ENCODE measurements at regions not wholly inside any gene's neighbourhood (a gene's known extent, or its start where the extent isn't known, plus 50 kb on each side); places are given as distances from the start of the nearest gene placed in this dataset.

DNA sequence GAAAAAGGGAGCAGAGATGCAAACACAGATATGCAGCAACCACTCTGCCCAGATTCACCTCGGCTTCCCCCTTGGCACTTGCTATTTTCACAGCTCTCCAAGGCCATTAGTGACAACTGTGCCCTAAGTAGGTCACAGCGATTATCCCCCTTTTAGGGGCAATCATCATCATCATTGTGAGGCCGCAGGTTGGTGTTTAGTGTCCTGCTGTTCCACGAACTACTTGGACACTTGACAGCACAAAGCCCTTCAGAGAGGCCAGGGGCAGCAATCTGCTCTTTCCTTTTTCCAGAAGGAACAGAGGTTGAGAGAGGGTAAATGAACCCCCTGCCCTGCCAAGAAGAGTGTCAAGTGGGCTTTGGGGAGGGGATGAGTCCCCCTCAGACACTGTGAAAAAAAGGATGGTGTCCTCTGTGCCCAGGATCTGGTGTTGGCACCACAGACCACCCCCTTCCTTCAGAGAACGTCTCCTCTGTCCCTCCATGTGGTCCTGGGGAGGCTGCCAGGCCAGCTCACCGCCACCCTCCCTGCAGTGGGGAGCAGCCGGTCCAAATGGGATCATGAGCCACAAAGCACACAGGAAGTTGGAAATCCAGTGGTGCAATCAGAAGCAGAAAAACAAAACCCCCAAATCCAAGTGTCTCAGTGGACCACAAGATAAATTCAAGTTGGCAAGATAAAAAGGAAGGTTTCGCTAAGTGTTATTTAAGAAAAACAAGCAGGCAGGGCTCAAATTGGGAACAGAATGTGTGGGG lies 78.4 kb upstream of the MED9 start:
- DNase-seq: no peak

DNA sequence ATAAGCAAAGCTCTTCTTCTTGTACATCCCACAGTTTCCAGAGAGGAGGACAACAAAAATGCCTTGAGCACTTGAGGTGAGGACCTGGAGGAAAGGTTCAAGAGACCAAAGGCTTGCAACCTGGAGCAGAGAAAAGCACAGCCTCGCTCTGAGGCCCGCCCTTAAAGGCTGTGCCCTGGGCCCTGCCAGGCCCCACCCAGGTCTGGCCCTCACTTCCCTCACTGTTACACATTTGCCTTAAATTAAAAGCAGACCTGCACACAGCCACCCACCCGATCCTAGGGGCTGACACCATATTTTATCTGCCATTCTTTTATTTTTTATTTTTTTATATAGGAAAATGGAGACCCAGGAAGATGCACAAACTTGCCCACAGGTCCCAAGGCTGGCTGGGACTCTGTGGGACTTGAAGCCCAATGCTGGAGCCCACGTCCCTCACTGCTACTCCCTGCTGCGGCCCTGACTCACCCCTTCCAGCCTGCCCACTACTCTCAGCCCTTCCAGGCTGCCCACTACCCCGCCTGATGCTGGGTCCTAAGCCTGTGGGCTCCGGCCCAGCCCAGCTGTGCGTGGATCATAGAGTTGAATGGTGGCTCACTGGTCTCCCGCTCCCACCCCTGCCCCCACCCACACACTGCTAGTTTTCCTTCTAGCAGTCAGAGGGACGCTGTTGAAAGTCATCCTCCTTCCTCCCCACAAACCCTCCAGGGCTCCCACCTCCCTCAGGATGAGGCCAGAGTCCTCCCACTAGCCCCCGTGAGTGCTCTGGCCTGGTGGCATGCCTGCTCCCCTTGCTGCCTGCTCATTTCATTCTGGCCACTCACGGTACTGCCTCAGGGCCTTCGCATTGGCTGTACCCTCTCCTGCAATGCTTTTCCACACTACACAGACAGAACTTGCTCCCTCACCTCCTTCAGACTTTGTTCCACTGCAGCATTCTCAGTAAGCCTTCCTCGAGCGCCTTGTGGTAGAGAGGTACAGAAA lies 77.6 kb upstream of the MED9 start:
- no peak for DNase-seq

DNA sequence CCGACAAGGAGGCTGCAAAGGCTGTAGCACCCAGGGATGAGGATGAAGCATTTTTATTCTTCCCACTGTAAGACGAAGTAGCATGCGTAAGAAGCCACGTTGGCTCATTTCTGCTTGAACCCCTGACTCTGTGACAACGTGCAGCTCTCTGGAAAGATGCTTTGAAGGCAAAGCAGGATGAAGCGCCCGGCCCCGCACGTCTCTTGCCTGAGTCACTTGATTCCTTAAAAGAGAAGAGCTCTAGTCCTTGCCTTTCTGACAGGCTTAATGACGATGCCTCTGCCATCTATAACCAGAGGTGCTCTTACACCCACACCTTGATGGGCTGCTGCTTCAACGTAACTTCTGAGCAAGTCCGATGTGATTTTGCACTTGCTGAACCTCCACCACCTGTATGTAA lies 76.7 kb upstream of the MED9 start:
- DNase-seq: no peak

DNA sequence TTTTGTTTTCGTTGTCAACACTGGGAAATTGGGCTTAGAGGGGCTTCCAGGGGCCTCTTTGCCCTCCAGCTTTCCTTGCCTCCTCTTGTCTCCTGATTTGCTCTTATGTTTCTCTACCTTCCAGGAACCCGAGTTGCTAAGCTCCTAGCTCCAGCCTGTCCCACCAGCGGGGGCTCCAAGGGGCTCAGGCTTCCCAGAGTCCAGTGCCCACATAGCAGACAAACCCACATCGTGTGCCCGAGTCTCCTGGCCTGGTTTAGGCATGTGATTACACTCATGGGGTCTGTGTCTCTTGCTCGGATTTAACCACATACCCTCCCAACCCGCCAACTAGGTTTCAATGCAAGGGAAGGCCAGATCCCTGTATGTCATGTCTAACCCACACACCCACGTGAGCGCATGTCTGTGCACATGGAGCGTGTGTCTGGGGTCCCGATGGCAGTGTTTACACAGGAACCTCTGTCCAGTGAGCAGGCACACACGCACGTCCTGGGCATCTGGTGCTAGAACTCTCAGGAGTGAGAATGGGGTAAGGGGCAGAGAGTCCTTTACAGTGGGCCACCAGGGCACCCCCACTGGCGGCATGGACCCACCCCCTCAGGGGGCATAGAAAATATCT lies 76.1 kb upstream of the MED9 start:
- no peak for DNase-seq

DNA sequence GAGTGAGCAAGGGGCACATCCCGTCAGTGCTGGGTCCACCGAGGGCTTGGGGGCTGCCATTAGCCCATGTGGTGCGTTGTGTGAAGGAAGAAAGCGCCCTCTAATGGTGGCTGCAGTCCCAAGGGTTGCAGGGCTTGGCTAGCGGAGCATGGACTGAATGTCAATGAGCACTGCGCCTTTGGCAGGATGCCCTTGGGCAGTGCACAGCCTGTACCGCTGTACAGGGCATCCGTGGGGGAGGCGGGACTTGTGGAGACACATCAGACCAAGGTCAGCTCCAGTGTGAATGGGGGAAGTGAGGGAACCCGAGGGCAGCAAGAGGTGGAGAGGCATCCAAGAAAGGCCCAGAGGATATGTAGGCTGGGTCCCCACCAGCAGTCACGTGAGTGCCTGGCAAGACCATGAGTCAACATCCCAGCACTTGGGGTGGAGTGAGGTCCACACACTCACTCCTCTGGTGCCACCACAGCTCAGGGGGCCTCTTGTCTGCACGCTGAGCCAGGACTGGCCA lies 75.5 kb upstream of the MED9 start:
- no peak for DNase-seq

DNA sequence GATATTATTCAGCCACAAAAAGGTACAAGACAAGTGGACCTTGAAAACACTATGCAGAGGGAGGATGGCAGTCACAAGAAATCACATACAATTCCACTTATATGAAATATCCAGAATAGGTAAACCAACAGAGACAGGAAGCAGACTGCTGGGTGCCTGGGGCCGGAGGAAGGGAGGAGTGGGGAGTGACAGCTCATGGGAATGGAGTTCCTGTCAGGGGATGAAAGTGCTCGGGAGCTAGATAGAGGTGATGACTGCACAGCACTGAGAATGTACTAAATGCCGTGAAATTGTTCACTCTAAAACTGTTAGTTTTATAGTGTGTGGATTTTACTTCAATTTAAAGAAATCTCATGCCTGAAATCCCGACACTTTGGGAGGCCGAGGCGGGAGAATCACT lies 74.2 kb upstream of the MED9 start:
- no peak for DNase-seq

DNA sequence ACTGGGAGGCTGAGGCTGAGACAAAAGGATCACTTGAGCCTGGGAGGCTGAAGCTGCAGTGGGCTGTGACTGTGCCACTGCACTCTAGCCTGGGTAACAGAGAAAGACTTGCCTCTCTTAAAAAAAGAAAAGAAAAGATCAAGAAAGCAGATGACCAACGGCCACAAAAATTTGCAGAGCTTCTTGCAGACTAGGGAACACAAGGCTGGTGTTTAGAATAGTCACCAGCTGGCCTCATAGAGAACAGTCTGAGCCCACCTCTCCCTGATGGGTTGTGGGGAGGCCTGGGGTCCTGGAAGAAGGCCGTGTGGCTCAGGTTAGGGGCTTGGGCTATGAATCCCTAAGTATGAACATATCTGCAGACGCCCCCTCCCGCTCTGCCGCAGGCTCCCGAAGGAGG lies 73.7 kb upstream of the MED9 start:
- no peak for DNase-seq

DNA sequence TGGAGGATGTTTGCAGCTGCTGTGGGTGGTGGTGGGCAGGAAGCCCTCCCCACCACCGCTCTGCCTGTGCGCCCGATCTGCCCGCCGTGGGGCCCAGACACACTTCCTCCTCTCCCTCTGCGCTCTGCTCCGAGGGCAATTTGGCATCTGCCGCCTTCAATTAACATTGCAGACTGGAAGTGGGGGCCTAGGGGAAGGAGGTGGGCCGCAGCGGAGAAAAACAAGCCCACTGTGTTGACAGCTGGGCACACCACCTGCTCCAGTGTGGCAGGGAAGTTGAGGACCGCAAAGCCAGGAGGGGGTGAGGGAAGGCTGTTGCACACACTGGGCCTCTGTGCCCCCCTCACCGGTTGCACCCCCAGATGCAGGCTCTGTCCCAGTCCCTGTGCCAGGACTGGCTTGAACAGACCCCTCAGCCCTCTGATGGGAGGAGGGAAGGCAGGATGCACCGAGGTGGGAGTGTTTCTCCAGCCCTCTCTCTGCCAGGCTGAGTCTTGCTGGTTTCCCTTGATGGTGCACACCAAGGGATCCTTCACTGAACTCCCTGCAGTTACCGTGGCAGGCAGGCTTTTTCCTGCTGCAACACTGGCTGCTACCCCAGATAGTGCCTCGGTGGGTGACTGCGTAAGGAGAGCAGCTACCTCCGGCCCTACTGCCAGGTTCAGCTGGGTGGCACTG lies 72.8 kb upstream of the MED9 start:
- peak; percentile 33 to 49 for DNase-seq

DNA sequence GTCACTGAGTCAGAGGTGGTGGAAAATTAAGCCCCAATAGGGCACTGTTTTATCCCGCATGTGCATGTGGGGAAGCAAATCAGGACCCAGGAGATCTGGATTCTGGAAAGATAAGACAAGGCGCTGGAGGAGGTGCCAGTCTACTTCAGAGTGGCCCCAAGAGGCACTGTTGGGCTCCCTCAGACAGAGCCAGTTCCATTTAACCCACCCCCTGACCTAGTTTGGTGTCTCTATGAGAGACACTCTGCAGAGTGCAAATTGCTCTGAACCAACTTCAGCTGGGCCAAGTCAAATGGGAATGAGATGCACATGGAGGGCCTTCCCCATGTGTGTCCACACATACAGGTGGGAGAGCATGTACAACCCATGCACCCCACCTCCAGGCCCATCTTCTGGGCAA lies 71.1 kb upstream of the MED9 start:
- DNase-seq: no peak

DNA sequence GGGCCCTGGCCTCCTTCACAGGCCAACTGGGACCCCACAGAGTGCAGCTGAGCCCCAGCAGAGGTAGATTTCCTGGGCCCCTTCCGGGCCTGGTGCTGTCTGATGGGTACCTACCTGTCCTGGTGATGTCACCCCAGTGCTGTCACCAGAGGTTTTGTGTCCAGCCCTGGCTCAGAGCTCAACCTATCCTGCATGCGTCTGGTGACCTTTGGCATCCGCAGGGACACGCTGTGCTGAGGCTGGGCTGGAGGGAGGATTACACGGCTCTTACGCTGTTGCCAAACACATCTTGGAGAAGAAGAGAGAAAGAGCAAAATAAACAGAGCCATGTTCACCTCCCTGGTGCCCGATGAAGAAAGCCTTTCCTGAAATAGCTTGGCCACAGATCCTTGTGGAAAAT lies 70.6 kb upstream of the MED9 start:
- DNase-seq: no peak

DNA sequence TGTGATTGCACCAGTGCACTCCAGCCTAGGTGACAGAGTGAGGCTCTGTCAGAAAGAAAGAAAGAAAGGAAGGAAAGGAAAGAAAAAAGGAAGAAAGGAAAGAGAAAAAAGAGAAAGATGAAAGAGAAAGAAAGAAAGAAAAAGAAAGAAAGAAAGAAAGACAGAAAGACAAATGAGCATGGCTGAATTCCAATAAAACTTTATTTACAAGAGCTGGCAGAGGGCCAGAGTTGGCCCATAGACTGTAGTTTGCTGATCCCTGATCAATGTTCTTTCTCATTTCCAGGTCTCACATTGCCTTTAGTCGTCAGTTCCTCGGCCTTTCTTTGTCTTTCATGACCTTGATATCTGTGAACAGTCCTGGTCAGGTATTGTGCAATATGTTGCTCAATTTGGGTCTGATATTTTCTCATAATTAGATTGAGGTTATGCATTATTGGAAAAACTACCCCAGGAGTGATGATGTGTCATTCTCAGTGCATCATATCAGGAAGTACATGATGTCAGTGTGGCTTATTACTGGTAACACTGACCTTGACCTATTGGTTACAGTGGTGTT lies 68.5 kb upstream of the MED9 start:
- no peak for DNase-seq

DNA sequence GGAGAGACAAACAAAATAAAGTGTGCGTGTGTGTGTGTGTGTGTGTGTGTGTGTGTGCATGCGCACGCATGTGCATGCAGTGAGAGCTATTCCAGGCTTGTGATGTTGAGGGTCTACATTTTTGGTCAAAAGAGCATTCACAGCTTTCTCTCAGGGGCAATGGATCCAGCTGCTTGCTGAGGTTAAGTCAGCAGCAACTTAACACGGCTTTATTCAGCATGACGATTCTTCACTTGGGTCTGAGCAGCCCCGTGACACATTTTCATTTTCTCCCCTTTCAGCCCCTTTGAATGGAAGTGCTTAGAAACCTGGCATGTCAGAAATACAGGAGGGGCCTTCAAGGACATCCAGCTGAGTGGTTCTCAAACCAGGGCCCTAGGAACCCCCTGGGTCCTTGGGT lies 66.4 kb upstream of the MED9 start:
- no peak for DNase-seq

DNA sequence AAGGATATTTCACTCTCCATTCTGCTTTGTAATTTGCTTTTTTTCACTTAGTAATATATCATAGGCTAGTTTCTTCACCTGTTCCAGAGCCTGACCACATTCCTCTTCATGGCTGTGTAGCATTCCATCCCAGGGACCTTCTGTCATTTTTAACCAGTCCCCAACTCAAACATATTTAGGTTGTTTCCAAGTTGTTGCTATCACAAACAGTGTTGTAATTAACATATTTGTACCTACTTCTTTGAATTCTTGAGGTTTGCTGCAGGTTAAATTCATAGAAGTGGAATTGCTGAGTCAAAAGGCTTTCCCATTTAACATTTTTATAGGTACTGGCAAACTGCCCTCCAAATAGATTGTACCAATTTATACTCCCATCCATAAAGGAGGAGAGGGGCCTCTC lies 65.1 kb upstream of the MED9 start:
- no peak for DNase-seq

DNA sequence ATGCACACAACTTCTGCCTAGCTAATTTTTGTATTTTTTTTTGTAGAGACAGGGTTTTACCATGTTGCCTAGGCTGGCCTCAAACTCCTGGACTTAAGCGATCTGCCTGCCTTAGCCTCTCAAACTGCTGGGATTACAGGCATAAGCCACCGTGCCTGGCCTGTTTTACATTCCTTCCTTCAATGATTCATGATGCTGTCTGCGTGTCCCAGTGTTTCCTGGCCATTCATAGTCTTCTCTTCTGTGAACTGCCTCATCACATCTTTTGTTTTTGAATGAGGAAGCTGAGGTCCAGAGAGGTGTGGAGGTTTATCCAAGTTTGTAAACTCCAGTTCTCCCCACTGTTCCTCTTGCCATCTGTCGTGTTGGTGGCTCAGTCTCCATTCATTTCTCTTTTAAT lies 64.5 kb upstream of the MED9 start:
- DNase-seq: no peak

DNA sequence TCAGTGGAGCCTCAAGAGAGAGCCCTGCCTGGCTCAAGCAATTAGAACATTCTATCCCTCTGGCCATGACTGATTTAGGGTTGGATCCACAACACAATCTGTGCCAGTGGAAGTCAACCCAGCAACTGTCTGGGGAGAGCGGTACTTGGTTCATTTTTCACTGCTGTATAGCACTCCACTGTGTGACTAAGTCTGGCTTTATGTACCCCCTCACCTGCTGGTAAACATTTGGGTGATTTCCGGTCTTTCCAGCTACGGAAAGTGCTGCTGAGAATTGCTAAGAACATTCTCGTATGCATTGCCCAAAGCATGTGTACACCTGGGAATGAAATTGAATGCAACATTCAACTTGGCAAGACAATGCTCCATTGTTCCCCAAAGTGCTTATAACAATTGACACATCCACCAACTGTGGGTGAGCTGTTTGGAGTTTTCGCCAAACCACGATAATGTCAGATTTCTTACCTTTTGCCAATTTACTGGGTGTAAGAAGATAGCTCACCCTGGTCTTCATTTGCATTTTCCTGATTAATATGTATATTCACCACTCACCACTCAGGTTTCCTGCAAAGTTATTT lies 63.5 kb upstream of the MED9 start:
- no peak for DNase-seq

DNA sequence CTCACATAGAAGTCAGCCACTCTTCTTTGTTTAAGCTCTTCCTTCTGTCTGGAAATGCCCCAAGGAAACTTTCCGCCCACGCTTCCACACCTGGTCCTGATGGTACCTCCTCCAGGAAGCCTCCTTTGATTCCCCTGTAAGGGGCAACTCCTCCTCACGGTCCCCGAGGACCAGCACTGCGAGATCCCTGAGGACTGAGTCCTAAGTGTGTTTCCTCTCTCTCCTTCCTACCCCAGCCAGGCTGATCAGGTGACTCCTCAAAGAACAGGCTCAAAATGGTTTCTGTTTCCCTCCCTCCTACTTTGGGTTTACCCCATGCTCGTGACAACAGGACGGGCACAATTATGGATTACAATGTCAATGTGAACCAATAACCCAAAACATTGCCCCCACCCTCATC lies 63.0 kb upstream of the MED9 start:
- no peak for DNase-seq

DNA sequence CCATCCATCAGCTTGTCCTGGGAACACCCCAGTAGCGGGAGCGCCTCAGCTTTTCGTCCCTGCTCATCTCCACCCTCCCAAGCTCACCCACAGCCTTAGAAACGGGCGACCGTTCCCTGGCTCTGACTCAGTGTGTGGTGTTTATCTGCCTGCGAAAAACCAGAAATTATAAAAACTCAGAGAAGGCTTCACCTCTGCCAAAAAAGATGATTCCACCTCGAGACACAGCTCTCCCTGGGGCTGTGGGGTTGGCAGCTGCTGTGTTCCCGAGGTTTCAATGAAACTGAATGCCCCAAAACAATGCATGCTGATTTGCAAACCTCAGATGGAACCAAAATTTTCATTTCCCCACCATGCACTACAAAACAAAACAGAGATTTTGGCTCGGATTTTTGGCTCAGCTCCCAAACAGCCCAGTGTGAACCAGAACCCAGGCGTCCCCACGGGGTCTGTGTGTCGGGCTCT lies 62.4 kb upstream of the MED9 start:
- no peak for DNase-seq

DNA sequence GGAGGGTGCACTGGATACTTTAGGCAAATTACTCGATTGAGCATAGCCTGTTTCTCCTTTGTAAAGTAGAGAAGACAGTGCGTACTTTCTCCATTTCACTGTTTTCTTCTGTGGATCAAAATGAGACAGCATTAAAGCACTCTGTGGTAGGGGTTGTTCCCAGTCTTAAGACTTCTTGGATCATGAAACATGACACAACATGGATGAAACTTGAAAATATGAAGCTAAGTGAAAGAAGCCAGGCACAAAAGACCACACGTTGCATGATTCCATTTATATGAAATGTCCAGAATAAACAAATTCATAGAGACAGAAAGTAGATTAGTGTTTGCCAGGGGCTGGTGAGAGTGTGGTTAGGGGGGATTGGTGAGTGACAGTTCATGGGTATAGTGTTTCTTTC lies 61.8 kb upstream of the MED9 start:
- DNase-seq: no peak

DNA sequence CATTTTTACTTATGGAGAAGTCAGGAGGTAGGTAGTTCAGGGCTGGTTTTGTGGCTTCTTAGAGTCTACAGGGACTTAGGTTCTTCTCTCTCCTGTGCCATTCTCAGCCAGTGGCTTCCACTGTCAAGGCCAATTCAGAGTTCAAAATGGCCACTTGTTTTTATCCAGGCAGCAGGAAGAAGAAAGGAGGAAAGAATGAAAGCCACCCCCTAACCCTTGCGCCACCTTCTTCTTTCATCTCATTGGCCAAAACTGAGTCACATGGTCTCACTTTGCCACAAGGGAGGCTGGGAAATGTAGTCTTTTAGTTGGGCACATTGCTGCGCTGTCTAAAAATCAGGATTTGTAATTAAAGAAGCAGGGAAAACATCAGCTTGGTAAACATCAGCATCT lies 60.8 kb upstream of the MED9 start:
- DNase-seq: peak; percentile 9 to 26

DNA sequence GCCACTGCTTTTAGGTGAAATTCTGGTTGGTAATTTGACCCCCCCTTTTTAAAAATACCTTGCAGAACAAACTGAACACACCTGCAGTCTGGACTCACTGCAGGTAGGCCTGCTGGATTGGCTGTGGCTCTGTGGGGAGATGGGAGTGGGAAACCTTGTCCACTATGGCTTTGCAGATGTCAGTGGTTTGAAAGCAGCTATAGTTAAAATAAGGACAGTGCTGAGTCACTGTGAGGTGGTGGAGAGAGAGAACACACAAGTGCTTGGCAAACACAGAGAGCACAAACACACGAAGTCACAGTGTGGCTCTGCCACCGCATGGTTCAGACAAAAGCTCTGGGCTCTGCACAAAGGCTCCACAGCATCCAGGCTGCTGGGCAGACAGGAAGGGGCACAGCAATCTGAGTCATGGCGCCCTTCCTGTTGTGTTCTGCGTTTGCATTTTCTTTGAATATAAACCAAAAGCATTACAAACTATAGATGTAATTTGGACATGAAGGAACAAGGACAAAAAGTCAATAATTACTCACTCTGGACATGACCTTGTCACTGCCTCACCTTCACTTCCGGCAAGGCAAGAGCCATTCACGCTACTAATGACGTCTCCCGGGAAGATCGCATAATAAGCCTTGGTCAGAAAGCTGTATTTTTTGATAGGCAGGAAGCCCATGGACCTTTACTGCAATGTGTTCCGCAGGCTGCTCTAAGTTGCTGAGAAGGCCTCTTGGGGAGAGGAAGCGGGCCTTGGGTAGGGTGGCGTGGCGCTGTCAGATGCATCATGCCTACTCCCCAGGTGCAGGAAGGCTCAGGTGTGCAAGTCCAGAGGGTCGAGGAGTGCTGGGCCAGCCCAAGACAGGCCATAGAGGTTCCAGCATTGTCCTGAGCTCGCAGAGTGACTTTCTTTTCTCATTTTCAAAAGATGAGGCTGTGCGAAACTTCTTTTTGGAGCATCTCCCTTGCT lies 60.1 kb upstream of the MED9 start:
- DNase-seq: peak; percentile 15 to 25

DNA sequence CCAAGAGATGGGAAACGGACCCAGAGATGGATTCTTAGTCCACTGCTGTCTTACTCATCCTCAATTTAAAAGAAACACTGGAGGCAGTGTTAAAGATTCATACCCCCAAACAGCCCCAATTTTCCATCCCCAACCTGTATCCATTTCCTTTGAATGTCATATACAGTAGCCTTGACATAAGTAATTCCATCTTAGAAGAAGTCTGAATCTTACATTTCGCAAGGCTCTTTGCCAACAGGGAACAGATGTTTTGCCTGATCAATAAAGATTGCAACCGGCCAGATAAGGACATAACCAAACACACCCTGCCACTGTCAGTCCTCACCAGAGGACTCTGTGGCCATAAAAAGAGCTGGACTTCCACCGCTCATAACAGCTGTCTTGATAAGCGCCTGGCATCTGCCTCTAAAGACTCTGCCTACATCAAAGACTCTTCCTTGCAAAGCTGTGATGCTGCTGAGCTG lies 59.0 kb upstream of the MED9 start:
- DNase-seq: no peak
